HFFc6 (cell line): ENCODE measurements at regions not wholly inside any gene's neighbourhood (a gene's known extent, or its start where the extent isn't known, plus 50 kb on each side); places are given as distances from the start of the nearest gene placed in this dataset.

Source experiments
- DNase-seq: peaks from one replicate; pipeline ENCODE4 v3.0.0-alpha.2; 2018
- H3K27ac Mint-ChIP-seq: 2 replicates; pipeline ENCODE4 v1.8.0; 2020; ENCODE audit warnings: mild to moderate bottlenecking, mixed read lengths
- H3K27me3 Mint-ChIP-seq: 2 replicates; pipeline ENCODE4 v1.8.0; 2021; ENCODE audit warnings: mild to moderate bottlenecking, moderate library complexity, mixed read lengths; ENCODE audit not compliant: insufficient read depth
- H3K36me3 Mint-ChIP-seq: 2 replicates; pipeline ENCODE4 v1.8.0; 2021; ENCODE audit warnings: low read depth, mixed read lengths
- H3K4me1 Mint-ChIP-seq: 2 replicates; pipeline ENCODE4 v1.8.0; 2020; ENCODE audit warnings: low read depth, mixed read lengths
- H3K4me3 Mint-ChIP-seq: 2 replicates; pipeline ENCODE4 v1.8.0; 2020; ENCODE audit warnings: mild to moderate bottlenecking, moderate library complexity, mixed read lengths
- H3K9me3 Mint-ChIP-seq: 2 replicates; pipeline ENCODE4 v1.8.0; 2020; ENCODE audit warnings: mild to moderate bottlenecking, mixed read lengths
- CTCF ChIP-seq: fragments of 200-600 bp; sonication (generic); IDR thresholded peaks from 2 replicates; pipeline ENCODE4 v1.5.0; 2021; ENCODE audit warnings: antibody characterized with exemption, mild to moderate bottlenecking

- Mint-ChIP-seq H3K36me3 (no peaks in the 10 kb centered on the region), H3K9me3 (peaks cover 19% of the 10 kb centered on the region), H3K4me3 (no peak overlapping the region), H3K4me1 (no peaks in the 10 kb centered on the region), H3K27me3 (no peaks in the 10 kb centered on the region; the same call in 1 of the 2 replicates), H3K27ac (no peak overlapping the region)
- no peak for DNase-seq
- no peak for TF ChIP-seq CTCF
Observed at GRCh38 chr12:30041096-30041495, 257.4 kb upstream of the TMTC1 start.

GRCh38 chr12:30030693-30031374 is 247.1 kb upstream of the TMTC1 start:
- TF ChIP-seq CTCF: no peak
- H3K4me3 Mint-ChIP-seq: no peak overlapping the region
- DNase-seq: no peak
- H3K27me3 Mint-ChIP-seq: no peaks in the 10 kb centered on the region; the same call in 1 of the 2 replicates
- H3K36me3 Mint-ChIP-seq: no peaks in the 10 kb centered on the region
- no peaks in the 10 kb centered on the region; the same call in 1 of the 2 replicates for H3K9me3 Mint-ChIP-seq
- no peak overlapping the region for H3K27ac Mint-ChIP-seq
- H3K4me1 Mint-ChIP-seq: peaks cover 17% of the 10 kb centered on the region

GRCh38 chr12:30026621-30027234 is 243.0 kb upstream of the TMTC1 start:
- DNase-seq: peak; percentile 44
- Mint-ChIP-seq H3K4me3 (no peak overlapping the region), H3K27ac (no peak overlapping the region), H3K4me1 (peaks cover 25% of the 10 kb centered on the region), H3K9me3 (peaks cover 7% of the 10 kb centered on the region), H3K36me3 (peaks cover 6% of the 10 kb centered on the region; the same call in 1 of the 2 replicates), H3K27me3 (no peaks in the 10 kb centered on the region; the same call in 1 of the 2 replicates)
- no peak for TF ChIP-seq CTCF

- no peak overlapping the region for H3K4me3 Mint-ChIP-seq
- H3K4me1 Mint-ChIP-seq: peaks cover 25% of the 10 kb centered on the region
- peaks cover 7% of the 10 kb centered on the region for H3K9me3 Mint-ChIP-seq
- H3K27me3 Mint-ChIP-seq: no peaks in the 10 kb centered on the region; the same call in 1 of the 2 replicates
- TF ChIP-seq CTCF: no peak
- no peak overlapping the region; the same call in 1 of the 2 replicates for H3K27ac Mint-ChIP-seq
- peaks cover 6% of the 10 kb centered on the region; the same call in 1 of the 2 replicates for H3K36me3 Mint-ChIP-seq
- no peak for DNase-seq
Observed at GRCh38 chr12:30025317-30025716, 241.6 kb upstream of the TMTC1 start.

GRCh38 chr12:30023186-30023585 is 239.4 kb upstream of the TMTC1 start:
- Mint-ChIP-seq H3K36me3 (peaks cover 6% of the 10 kb centered on the region; the same call in 1 of the 2 replicates), H3K27me3 (no peaks in the 10 kb centered on the region), H3K9me3 (peaks cover 7% of the 10 kb centered on the region), H3K27ac (no peak overlapping the region), H3K4me1 (peaks cover 35% of the 10 kb centered on the region), H3K4me3 (no peak overlapping the region)
- TF ChIP-seq CTCF: no peak
- DNase-seq: no peak
